Adrenal gland (tissue), 5 donors: ENCODE measurements at regions not wholly inside any gene's neighbourhood (a gene's known extent, or its start where the extent isn't known, plus 50 kb on each side); places are given as distances from the start of the nearest gene placed in this dataset.

Experiments
- POLR2A ChIP-seq, 2 donors: fragments of 450-650 bp; IDR thresholded peaks; one replicate each; pipeline ENCODE4 v1.6.1; 2017; ENCODE audit warnings: antibody characterized with exemption in 2 of 2, mild to moderate bottlenecking in 2 of 2, moderate library complexity in 1 of 2
- TF ChIP-seq, protein P1 (sequence below), 6 experiments: fragments of 450-650 bp in 4 of 6; fragments of 200-600 bp in 2 of 6; sonication (generic) in 1 of 6; IDR thresholded peaks; 1 replicate in 5 of 6; 2 replicates in 1 of 6; pipeline versions ENCODE4 v1.5.1 to v1.8.0; 2016 to 2021; ENCODE audit warnings: antibody characterized with exemption in 6 of 6, mild to moderate bottlenecking in 2 of 6, moderate library complexity in 1 of 6
- donor health status: DM: no; HTN: no; CAD: no.

DNA sequence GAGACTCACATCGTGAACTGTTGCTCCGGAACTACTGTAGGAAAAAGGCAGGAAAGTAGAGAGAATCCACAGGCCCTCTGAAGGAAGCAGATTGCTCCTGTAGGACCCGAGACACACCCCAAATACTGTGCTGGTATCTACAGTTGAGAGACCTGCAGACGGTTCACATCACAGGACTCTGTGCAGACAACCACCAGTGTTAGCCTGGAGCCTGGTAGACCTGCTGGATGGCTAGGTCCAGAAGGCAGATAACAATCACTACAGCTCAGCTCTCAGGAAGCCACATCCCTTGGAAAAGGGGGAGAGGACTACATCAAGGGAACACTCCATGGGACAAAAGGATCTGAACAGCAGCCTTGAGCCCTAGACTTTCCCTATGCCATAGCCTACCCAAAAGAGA, 311.8 kb upstream of the PRKCQ start:
- TF ChIP-seq, protein P1, sequence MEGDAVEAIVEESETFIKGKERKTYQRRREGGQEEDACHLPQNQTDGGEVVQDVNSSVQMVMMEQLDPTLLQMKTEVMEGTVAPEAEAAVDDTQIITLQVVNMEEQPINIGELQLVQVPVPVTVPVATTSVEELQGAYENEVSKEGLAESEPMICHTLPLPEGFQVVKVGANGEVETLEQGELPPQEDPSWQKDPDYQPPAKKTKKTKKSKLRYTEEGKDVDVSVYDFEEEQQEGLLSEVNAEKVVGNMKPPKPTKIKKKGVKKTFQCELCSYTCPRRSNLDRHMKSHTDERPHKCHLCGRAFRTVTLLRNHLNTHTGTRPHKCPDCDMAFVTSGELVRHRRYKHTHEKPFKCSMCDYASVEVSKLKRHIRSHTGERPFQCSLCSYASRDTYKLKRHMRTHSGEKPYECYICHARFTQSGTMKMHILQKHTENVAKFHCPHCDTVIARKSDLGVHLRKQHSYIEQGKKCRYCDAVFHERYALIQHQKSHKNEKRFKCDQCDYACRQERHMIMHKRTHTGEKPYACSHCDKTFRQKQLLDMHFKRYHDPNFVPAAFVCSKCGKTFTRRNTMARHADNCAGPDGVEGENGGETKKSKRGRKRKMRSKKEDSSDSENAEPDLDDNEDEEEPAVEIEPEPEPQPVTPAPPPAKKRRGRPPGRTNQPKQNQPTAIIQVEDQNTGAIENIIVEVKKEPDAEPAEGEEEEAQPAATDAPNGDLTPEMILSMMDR (IDR thresholded peaks at IDR 0.05): no peak
- no peak for TF ChIP-seq POLR2A (IDR thresholded peaks at IDR 0.05)
